ENCODE measurements at regions not wholly inside any gene's neighbourhood (a gene's known extent, or its start where the extent isn't known, plus 50 kb on each side); places are given as distances from the start of the nearest gene placed in this dataset.

GRCh38 chr2:240286596-240286995, 146.1 kb upstream of the OTOS start:
- H3K36me3 ChIP-seq (ENCODE audit: control insufficient read depth in 2 of 2, insufficient read depth in 2 of 2, low read length in 1 of 2) = no peaks in the 10 kb centered on the region
- BruUV-seq (replicated peaks) = no TSS peak
- no peaks in the 10 kb centered on the region for H3K27me3 ChIP-seq (replicated peaks in 1 of 2; ENCODE audit: control insufficient read depth in 2 of 2, insufficient read depth in 2 of 2, low read length in 1 of 2)
- ChIA-PET SMC1A (ENCODE audit: uncharacterized antibody, unreplicated experiment) (interaction anchor here (1.1 kb wide), 1 partner anchor 19 kb away, joined by 3 read pairs; no protein-coding TSS in a partner anchor), CTCF (no interaction called here), POLR2A (no interaction called here), RAD21 (ENCODE audit: unreplicated experiment) (interaction anchor here (0.8 kb wide), 1 partner anchor 60 kb away, joined by 3 read pairs; no protein-coding TSS in a partner anchor)
- in situ Hi-C loops (cut with MboI) = no loop called here
- TF ChIP-seq HDAC2 (IDR thresholded peaks at IDR 0.05) (no peak), KLF5 (IDR thresholded peaks at IDR 0.05; ENCODE audit: partially characterized antibody) (no peak), ZNF274 (IDR thresholded peaks at IDR 0.05; ENCODE audit: insufficient read depth, insufficient read length) (no peak), TCF3 (IDR thresholded peaks at IDR 0.05; ENCODE audit: borderline replicate concordance, insufficient read depth, low read depth, low read length) (no peak), NKRF (conservative IDR thresholded peaks at IDR 0.05) (no peak), ZNF622 (IDR thresholded peaks at IDR 0.05) (no peak), PML (IDR thresholded peaks at IDR 0.05; ENCODE audit: low read length) (no peak), CREM (IDR thresholded peaks at IDR 0.05; ENCODE audit: low read depth) (no peak), JUNB (IDR thresholded peaks at IDR 0.05) (no peak)
- no peaks in the 10 kb centered on the region for H3K4me1 ChIP-seq (ENCODE audit: control insufficient read depth, insufficient read depth, low read length)
- no peak overlapping the region for H3K4me3 ChIP-seq
- H3K79me2 ChIP-seq (ENCODE audit: control insufficient read depth, insufficient read depth, low read length) = no peaks in the 10 kb centered on the region
- intact Hi-C loops (cut with micrococcal nuclease; ENCODE audit: unreplicated experiment) = no loop called here
- H2AFZ ChIP-seq (ENCODE audit: control insufficient read depth, low read depth, low read length) = no peak overlapping the region
- no peak overlapping the region for H3K27ac ChIP-seq (ENCODE audit: control insufficient read depth, insufficient read depth)
- no peak overlapping the region for H3K9ac ChIP-seq (ENCODE audit: control insufficient read depth, insufficient read depth, low read length)
- FAIRE-seq (no peak), ATAC-seq (no peak), DNase-seq (ENCODE audit: low read depth, low spot score) (no peak)
- H4K20me1 ChIP-seq (ENCODE audit: control insufficient read depth, insufficient read depth) = no peaks in the 10 kb centered on the region
- H3K4me2 ChIP-seq (ENCODE audit: control insufficient read depth, insufficient read depth) = no peak overlapping the region
- no peaks in the 10 kb centered on the region for H3K9me3 ChIP-seq (replicated peaks; ENCODE audit: control insufficient read depth, insufficient read depth, low read length)
- WGBS (ENCODE audit: insufficient coverage, insufficient replicate concordance, low lambda C conversion rate, missing lambda C conversion rate) = 25% methylated on average over 6 of the region's 6 CpGs

Measured in GM12878 (cell line).